IMR-90 (cell line): ENCODE measurements at regions not wholly inside any gene's neighbourhood (a gene's known extent, or its start where the extent isn't known, plus 50 kb on each side); places are given as distances from the start of the nearest gene placed in this dataset.

Experiments
- ATAC-seq: fragments of 200-7000 bp; cut with Tn5 transposase; 2 replicates; pipeline ENCODE4 v1.9.1; 2020; ENCODE audit warnings: low read depth, mild to moderate bottlenecking, moderate library complexity
- BruUV-seq: library from RNA; stranded (reverse); fragments of 400-500 nt; replicated peaks from 2 replicates; lab custom pipeline; 2021; lab: Mats Ljungman, UMichigan
- CTCF ChIA-PET: fragments of 300-600 bp; formaldehyde crosslinking; extraction: SDS; loops from one replicate; lab custom pipeline; 2021; ENCODE audit warnings: antibody characterized with exemption; lab: Yijun Ruan, JAX
- POLR2A ChIA-PET: fragments of 300-600 bp; sonication (Branson Sonifier 250); formaldehyde crosslinking; loops from one replicate; lab custom pipeline; 2022; ENCODE audit warnings: antibody characterized with exemption; ENCODE audit not compliant: unreplicated experiment; lab: Charles Lee
- DNase-seq: peaks from one replicate; pipeline ENCODE4 v3.0.0; 2013
- H2AFZ ChIP-seq: replicated peaks from 2 replicates; pipeline ENCODE3; 2013; ENCODE audit warnings: low read length, mild to moderate bottlenecking; ENCODE audit not compliant: poor library complexity
- H2AK5ac ChIP-seq: 2 replicates; pipeline ENCODE4 v1.6.1; 2013; ENCODE audit warnings: low read depth, low read length, inconsistent platforms
- H2AK9ac ChIP-seq: replicated peaks from 2 replicates; pipeline ENCODE3; 2013; ENCODE audit warnings: mild to moderate bottlenecking, low read depth, low read length, moderate library complexity; ENCODE audit not compliant: poor library complexity
- H2BK120ac ChIP-seq: 2 replicates; pipeline ENCODE4 v1.6.1; 2013; ENCODE audit warnings: low read depth, low read length, inconsistent platforms
- H2BK15ac ChIP-seq: 3 replicates; pipeline ENCODE4 v1.6.1; 2013; ENCODE audit warnings: low read depth, low read length, inconsistent platforms
- H2BK20ac ChIP-seq: 2 replicates; pipeline ENCODE4 v1.6.1; 2013; ENCODE audit warnings: low read depth, mild to moderate bottlenecking, inconsistent platforms, low read length, moderate library complexity
- H2BK5ac ChIP-seq: 2 replicates; pipeline ENCODE4 v1.6.1; 2013; ENCODE audit warnings: mild to moderate bottlenecking, low read depth, low read length, inconsistent platforms; ENCODE audit not compliant: poor library complexity, severe bottlenecking
- H3K14ac ChIP-seq: replicated peaks from 2 replicates; pipeline ENCODE4 v1.6.1; 2013; ENCODE audit warnings: low read depth, low read length, inconsistent platforms
- H3K18ac ChIP-seq: 2 replicates; pipeline ENCODE4 v1.6.1; 2013; ENCODE audit warnings: low read depth, low read length, control low read depth
- H3K23ac ChIP-seq: 2 replicates; pipeline ENCODE4 v1.6.1; 2013; ENCODE audit warnings: low read depth, low read length, inconsistent platforms
- H3K27ac ChIP-seq: 2 replicates; pipeline ENCODE4 v1.5.1; 2013; ENCODE audit warnings: mild to moderate bottlenecking, control low read depth, low read length; ENCODE audit not compliant: insufficient read depth
- H3K27me3 ChIP-seq: 2 replicates; pipeline ENCODE4 v1.6.1; 2013; ENCODE audit warnings: low read length; ENCODE audit not compliant: control insufficient read depth, insufficient read depth
- H3K36me3 ChIP-seq: 2 replicates; pipeline ENCODE4 v1.6.1; 2013; ENCODE audit warnings: low read length, mixed read lengths; ENCODE audit not compliant: control insufficient read depth, insufficient read depth
- H3K4ac ChIP-seq: 2 replicates; pipeline ENCODE4 v1.6.1; 2013; ENCODE audit warnings: low read depth, low read length, inconsistent platforms
- H3K4me1 ChIP-seq: 2 replicates; pipeline ENCODE4 v1.6.1; 2013; ENCODE audit warnings: low read length, mixed read lengths; ENCODE audit not compliant: control insufficient read depth, insufficient read depth
- H3K4me2 ChIP-seq: 2 replicates; pipeline ENCODE4 v1.6.1; 2013; ENCODE audit warnings: low read depth, mild to moderate bottlenecking, control low read depth, low read length, moderate library complexity
- H3K4me3 ChIP-seq: 2 replicates; pipeline ENCODE4 v1.5.1; 2013; ENCODE audit warnings: low read depth, mild to moderate bottlenecking, control low read depth, low read length, moderate library complexity; ENCODE audit not compliant: insufficient read depth
- H3K56ac ChIP-seq: 2 replicates; pipeline ENCODE4 v1.6.1; 2013; ENCODE audit warnings: low read length, inconsistent platforms; ENCODE audit not compliant: insufficient read depth; ENCODE audit errors: extremely low read depth
- H3K79me1 ChIP-seq, 2 experiments: 2 replicates each; pipeline ENCODE4 v1.6.1; 2013; ENCODE audit warnings: low read length in 2 of 2, inconsistent platforms in 1 of 2, low read depth in 1 of 2
- H3K9ac ChIP-seq: 2 replicates; pipeline ENCODE4 v1.6.1; 2013; ENCODE audit warnings: low read depth, low read length, control low read depth
- H3K9me1 ChIP-seq: 2 replicates; pipeline ENCODE4 v1.6.1; 2013; ENCODE audit warnings: low read length, inconsistent platforms; ENCODE audit not compliant: insufficient read depth
- H3K9me3 ChIP-seq: 2 replicates; pipeline ENCODE4 v1.6.1; 2013; ENCODE audit warnings: low read length; ENCODE audit not compliant: control insufficient read depth, insufficient read depth
- H4K20me1 ChIP-seq: 2 replicates; pipeline ENCODE4 v1.6.1; 2013; ENCODE audit warnings: low read length, inconsistent platforms; ENCODE audit not compliant: insufficient read depth
- H4K5ac ChIP-seq: 2 replicates; pipeline ENCODE4 v1.6.1; 2013; ENCODE audit warnings: mild to moderate bottlenecking, low read depth, low read length, control low read depth
- H4K8ac ChIP-seq, 2 experiments: 2 replicates each; pipeline ENCODE4 v1.6.1; 2013; ENCODE audit warnings: low read depth in 2 of 2, low read length in 2 of 2, control low read depth in 1 of 2, inconsistent platforms in 1 of 2
- H4K91ac ChIP-seq: 2 replicates; pipeline ENCODE4 v1.6.1; 2013; ENCODE audit warnings: low read depth, low read length, inconsistent platforms; ENCODE audit not compliant: insufficient read depth
- CEBPB ChIP-seq: IDR thresholded peaks from 2 replicates; pipeline ENCODE4 v1.6.1; 2012; ENCODE audit warnings: low read depth, low read length, improper control_type of control experiment
- MAFK ChIP-seq: IDR thresholded peaks from 2 replicates; pipeline ENCODE4 v1.6.1; 2012; ENCODE audit warnings: low read depth, low read length, improper control_type of control experiment
- MAZ ChIP-seq: IDR thresholded peaks from 2 replicates; pipeline ENCODE4 v1.6.1; 2012; ENCODE audit warnings: low read depth, mild to moderate bottlenecking, low read length, improper control_type of control experiment, moderate library complexity, borderline replicate concordance
- WGBS, 2 experiments: methylation state at CpG; one replicate each; pipeline versions ENCODE4 v1.1.5 to v1.1.7; 2013; ENCODE audit warnings: missing lambda C conversion rate in 2 of 2; ENCODE audit not compliant: insufficient read length in 1 of 2; ENCODE audit errors: extremely low coverage in 2 of 2; 5-methylcytosine and 5-hydroxymethylcytosine counted together
- dilution Hi-C: fragments of 300-500 bp; cut with HindIII; formaldehyde crosslinking; loops from one replicate; pipeline ENCODE4 v1.14.3; 2018; ENCODE audit warnings: low sequenced_read_pairs; ENCODE audit not compliant: unreplicated experiment
- in situ Hi-C: fragments of 300-500 bp; cut with MboI; formaldehyde crosslinking; loops from 3 replicates; pipeline ENCODE4 v1.14.3; 2019; ENCODE audit warnings: low sequenced_read_pairs, inconsistent platforms, mixed read lengths
- intact Hi-C: fragments of 100-400 bp; cut with micrococcal nuclease; formaldehyde crosslinking; loops from 2 replicates; pipeline ENCODE4 v1.10.0; 2022

- no peak overlapping the region for H4K5ac ChIP-seq
- no peak overlapping the region for H3K18ac ChIP-seq
- H3K9me3 ChIP-seq, result peaks cover 5% of the 10 kb centered on the region
- ChIA-PET CTCF (no interaction called here), POLR2A (no interaction called here)
- no peak overlapping the region for H3K4ac ChIP-seq
- peaks cover 3% of the 10 kb centered on the region; the same call in 1 of the 2 replicates for H3K27me3 ChIP-seq
- H4K91ac ChIP-seq, result no peak overlapping the region
- H3K79me1 ChIP-seq, result no peaks in the 10 kb centered on the region
- no peak overlapping the region for H4K8ac ChIP-seq
- H2BK20ac ChIP-seq, result no peak overlapping the region
- no peaks in the 10 kb centered on the region for H3K9me1 ChIP-seq
- BruUV-seq, result no TSS peak
- H3K14ac ChIP-seq, result no peak overlapping the region
- in situ Hi-C loops (no loop called here), intact Hi-C loops (no loop called here), dilution Hi-C loops (no loop called here)
- H3K9ac ChIP-seq, result no peak overlapping the region
- H2AK5ac ChIP-seq, result no peak overlapping the region
- H4K20me1 ChIP-seq, result no peaks in the 10 kb centered on the region
- no peaks in the 10 kb centered on the region for H3K36me3 ChIP-seq
- H2AK9ac ChIP-seq, result no peak overlapping the region
- H3K56ac ChIP-seq, result no peak overlapping the region
- WGBS, 2 experiments, result no CpG with 5 or more reads among the region's 8 CpGs
- H2BK5ac ChIP-seq, result no peak overlapping the region
- no peak overlapping the region for H3K23ac ChIP-seq
- no peak overlapping the region for H3K27ac ChIP-seq
- no peak overlapping the region for H2AFZ ChIP-seq
- H3K4me3 ChIP-seq, result no peak overlapping the region
- ATAC-seq (no peak), DNase-seq (no peak)
- H3K4me1 ChIP-seq, result peaks cover 12% of the 10 kb centered on the region; the same call in 1 of the 2 replicates
- H3K4me2 ChIP-seq, result no peak overlapping the region
- TF ChIP-seq MAFK (no peak), MAZ (no peak), CEBPB (no peak)
- no peak overlapping the region for H2BK15ac ChIP-seq
- H2BK120ac ChIP-seq, result no peak overlapping the region
Observed at GRCh38 chr2:8533923-8534322, 147.9 kb upstream of the ID2 start.
